DMS 273 (cell line): ENCODE measurements at regions not wholly inside any gene's neighbourhood (a gene's known extent, or its start where the extent isn't known, plus 50 kb on each side); places are given as distances from the start of the nearest gene placed in this dataset.
A peak's percentile ranks its signal among the peaks of the same experiment; 100 is the strongest.
"Not testable (repeated sequence)": the region's sequence is repeated elsewhere in the genome, so short reads cannot be mapped to it uniquely, and the experiment has no call there.

Experiments used
- DNase-seq: peaks from one replicate; lab custom pipeline; 2025; ENCODE audit not compliant: unreplicated experiment; lab: John Stamatoyannopoulos, UW

GRCh38 chr15:30755036-30755687 lies 129.2 kb downstream of the ARHGAP11B start:
- not testable (repeated sequence) for DNase-seq

DNA sequence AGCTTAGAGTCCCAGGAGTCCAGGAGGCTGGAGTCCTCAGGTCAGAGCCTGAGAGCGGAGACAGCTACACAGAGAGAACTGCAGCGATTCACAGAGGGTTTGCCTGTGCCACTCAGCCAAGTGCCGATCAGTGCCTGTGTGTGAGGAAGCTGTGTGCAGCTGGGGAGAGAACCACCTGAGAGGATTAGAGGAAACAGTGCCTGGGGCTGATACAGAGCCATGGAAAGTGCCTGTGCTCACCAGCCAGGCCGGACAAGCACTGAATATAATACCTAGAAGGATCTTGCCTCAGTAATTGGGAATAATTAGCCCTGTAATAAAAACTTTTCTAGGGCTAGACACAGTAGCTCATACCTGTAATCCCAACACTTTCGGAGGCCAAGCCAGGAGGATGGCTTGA lies 134.7 kb downstream of the ARHGAP11B start:
- DNase-seq, result not testable (repeated sequence)

- not testable (repeated sequence) for DNase-seq
These were observed 135.4 kb downstream of the ARHGAP11B start for GRCh38 chr15:30761365-30761764.

DNA sequence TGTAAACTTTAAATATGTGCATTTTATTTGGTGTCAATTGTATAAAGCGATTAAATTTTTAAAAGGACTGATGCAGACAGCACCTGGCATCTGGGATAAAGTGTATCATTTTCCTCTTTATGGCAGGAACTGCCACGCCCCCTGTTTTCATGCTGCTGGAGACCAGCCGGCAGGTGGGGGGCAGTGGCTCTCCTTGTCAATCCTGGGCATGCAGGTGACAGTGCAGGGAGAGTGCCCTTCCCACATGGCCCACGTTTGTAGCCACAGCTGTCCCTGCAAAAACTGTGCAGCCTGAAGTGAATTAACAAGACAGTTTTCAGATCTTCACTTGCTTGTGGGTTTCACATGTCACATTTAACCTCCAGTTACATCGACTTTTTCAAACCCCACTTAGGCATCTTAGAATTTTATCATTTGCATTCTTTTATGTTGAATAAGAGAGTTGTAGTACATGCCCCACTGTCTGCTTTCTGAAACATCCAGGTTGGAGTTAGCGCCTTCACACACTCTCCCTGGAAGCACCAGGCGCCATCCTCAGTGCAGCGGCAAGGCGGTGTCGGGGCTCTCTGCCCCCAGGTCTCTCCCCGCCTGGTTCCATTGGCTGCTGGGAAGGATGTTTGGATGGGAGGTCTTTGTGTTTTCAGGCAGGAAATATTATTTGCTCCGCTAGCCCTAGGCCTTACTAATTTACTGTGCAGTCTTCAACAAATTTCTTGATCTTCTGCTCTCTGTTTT lies 134.2 kb upstream of the FAN1 start:
- peak; percentile 9 for DNase-seq

- no peak for DNase-seq
These were observed 133.0 kb upstream of the FAN1 start for GRCh38 chr15:30770759-30771158.

- no peak for DNase-seq
These were observed 120.7 kb upstream of the FAN1 start for GRCh38 chr15:30783019-30783418.

GRCh38 chr15:30788595-30788994 lies 115.1 kb upstream of the FAN1 start:
- DNase-seq, result no peak

- DNase-seq, result peak; percentile 9
These were observed 112.2 kb upstream of the FAN1 start for GRCh38 chr15:30791239-30792175.

DNA sequence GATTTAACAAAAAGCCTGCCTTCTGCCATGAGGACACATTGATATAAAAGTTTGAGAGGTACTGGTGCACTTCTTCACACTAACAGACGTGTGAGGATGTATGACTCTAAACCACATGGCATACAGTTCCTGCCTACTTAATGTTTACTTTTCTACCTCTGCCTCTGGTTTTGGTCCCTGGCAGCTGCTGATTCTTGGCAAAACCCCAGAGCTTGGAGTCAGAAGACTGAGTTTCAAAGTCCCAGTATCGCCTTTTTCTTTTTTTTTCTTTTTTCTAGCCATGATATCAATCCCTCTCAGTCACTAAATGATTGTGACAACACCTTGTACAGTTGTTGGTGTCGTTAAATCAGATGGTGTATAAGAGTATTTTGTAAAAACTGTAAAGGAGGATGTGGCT lies 110.9 kb upstream of the FAN1 start:
- peak; percentile 30 for DNase-seq

GRCh38 chr15:30794388-30794787 lies 109.3 kb upstream of the FAN1 start:
- DNase-seq, result no peak

GRCh38 chr15:30799565-30799964 lies 104.2 kb upstream of the FAN1 start:
- DNase-seq, result peak; percentile 50

- DNase-seq, result peak; percentile 50
These were observed 102.4 kb upstream of the FAN1 start for GRCh38 chr15:30801140-30801895.

- DNase-seq, result not testable (repeated sequence)
These were observed 101.7 kb upstream of the FAN1 start for GRCh38 chr15:30802001-30802400.

GRCh38 chr15:30803703-30804102 lies 100.0 kb upstream of the FAN1 start:
- not testable (repeated sequence) for DNase-seq

DNA sequence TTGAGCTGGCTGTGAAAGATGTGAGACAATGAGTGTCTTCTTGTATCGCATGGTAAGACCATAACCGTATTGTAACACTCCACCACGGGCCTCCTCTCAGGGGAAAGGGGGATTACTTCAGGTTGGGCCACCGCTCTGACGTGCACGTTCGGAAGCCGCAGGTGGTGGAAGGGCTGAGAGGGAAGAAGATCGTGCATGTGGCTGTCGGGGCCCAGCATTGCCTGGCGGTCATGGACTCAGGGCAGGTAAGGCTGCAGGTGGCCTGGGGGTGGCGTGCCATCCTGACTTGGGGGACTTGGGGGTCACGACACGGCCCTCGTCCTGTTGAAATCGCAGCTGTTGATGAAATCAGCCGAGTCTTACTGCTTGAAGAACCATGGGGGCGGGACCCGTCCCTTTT lies 87.3 kb upstream of the FAN1 start:
- DNase-seq, result no peak

- peak; percentile 63 for DNase-seq
These were observed 80.5 kb upstream of the FAN1 start for GRCh38 chr15:30823068-30823813.

DNA sequence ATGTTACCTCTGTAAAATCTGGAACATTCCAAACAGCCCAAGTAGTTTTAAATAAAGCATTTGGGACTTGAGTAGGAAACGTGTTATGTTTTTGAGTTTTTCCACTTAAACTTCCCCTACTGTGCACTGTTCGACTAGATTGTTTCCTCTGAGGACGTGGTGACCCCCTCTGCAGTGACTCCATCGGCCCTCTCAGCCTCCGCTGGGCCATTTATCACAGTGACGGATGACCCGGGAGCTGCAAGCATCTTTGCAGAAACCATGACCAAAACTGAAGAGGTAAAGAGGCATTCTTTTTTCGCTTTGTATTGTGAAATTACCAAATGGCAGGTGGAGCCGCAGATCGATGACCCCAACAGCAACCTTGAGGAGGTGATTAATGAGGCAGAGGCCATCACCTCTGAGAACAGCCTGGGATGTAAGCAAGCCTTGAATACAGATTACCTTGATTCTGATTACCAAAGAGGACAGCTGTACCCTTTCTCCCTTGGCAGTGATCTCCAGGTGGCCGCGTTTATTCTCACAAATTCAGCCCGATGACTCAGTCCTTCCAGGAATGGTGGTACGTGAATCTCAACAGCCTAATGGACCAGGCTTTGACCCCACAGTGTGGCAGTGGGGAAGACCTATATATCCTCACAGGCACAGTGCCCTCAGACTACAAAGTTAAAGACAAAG lies 79.1 kb upstream of the FAN1 start:
- peak; percentile 57 for DNase-seq

DNA sequence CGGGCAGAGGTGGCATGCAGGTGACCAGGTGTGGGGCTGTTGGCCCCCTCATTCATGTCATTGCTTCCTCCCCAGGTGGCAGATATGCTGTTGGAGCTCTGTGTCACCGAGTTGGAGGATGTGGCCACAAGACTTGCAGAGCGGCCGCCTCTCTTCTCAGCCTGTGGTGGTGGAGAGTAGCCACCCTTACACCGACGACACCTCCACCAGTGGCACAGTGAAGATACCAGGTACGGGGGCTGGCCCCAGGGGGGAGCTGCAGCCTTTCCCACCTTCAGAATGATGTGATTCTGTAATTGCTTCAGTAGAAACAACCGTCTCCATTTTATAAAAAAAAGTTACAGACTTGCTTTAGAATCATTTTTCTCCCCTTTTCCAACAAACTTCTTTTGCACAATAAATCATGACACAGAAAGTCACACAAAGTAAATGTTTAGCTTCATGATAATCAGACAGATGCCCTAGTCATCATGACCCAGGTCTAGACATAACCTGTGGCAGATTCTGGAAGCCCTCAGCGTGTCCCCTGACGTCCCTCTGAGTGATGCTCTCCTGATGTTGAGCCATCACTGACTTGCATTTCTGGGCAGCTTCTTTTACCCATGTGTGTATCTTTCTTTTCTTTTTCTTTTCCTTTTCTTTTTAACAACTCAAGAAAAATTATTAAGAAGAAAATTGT lies 76.0 kb upstream of the FAN1 start:
- DNase-seq, result no peak

DNA sequence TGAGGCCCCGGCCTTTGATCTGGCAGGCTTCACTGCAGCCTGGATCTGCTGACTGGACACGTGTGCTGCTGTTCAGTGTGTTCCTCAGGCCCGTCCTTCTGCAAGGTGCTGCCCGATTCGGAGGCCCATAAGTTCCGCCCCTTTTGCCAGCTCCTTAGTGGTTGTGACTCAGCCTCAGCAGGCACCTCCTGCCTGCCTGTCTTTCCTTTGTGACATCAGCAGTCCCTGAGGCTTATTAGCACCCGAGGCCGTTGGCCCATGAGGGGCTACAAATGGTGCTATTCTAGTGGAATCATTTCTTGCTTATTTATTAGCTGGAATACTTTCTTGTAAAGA lies 75.4 kb upstream of the FAN1 start:
- DNase-seq, result not testable (repeated sequence)
